DMS 273 (cell line): ENCODE measurements at regions not wholly inside any gene's neighbourhood (a gene's known extent, or its start where the extent isn't known, plus 50 kb on each side); places are given as distances from the start of the nearest gene placed in this dataset.

Source experiments
- DNase-seq: peaks from one replicate; lab custom pipeline; 2025; ENCODE audit not compliant: unreplicated experiment; lab: John Stamatoyannopoulos, UW

DNA sequence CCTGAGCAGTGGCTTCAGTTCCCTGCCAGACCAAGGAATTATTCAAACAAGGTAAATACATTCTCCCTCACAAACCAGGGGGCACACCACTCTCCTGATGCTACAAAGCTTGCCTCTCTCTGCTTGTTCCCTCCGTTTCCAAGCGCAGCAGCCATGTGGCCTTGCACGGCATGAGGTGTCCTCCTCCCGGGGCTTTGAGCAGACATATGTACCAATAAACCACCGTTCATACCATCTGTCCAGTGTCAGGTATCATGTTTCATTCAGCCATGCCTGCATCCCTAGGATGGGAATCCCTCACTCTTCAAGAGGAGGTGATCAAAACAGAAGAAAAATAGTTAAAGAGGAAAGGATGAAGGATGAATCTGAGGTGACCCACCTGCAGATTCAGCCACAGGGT, 282.7 kb downstream of the ENC1 start:
- DNase-seq: peak; percentile 96

GRCh38 chr5:74356009-74356695, 284.4 kb downstream of the ENC1 start:
- DNase-seq: no peak

- DNase-seq: no peak
These were observed 285.3 kb downstream of the ENC1 start for GRCh38 chr5:74355041-74355824.

- no peak for DNase-seq
These were observed 288.3 kb downstream of the ENC1 start for GRCh38 chr5:74352256-74352655.

GRCh38 chr5:74342948-74343682, 297.4 kb downstream of the ENC1 start:
- DNase-seq: peak; percentile 44

DNA sequence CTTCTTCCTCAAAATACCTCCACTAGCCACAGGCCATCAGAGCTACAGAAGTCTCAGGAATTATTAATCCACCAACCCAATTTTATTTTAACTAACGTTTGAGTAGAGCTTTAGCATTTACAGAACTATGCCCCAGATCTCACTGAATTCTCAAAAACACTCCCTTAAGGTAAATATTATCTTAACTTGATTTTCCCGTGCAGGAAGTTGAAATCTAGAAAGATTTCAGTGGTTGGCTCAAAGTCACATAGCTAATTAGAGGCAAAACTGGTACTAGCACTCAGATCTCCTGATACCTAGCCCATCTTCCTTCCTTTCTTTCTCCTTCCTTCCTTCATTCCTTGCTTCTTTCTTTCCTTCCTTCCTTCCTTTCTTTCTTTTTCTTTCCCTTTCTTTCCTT, 298.3 kb downstream of the ENC1 start:
- no peak for DNase-seq

- no peak for DNase-seq
These were observed 299.3 kb downstream of the ENC1 start for GRCh38 chr5:74341221-74341620.

DNA sequence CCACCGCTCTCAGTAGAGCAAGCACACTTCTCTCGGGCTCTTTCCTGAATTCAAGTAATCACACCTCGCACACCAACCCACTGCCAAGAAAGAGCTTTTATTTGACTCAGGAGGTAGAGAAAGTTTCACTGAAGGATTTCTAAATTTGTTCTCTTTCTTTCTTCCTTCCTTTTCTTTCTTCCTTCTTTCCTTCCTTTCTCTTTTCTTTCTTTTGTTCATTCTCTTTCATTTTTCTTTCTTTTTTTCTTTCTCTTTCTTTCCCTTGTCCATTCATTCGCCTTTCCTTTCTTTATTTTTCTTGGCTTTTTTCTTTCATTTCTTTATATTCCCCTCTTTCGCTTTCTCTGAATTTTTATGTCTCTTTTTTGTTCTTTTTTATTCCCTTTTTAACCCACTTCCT, 300.1 kb downstream of the ENC1 start:
- DNase-seq: no peak

- DNase-seq: no peak
These were observed 302.6 kb downstream of the ENC1 start for GRCh38 chr5:74337984-74338310.

- no peak for DNase-seq
These were observed 303.1 kb downstream of the ENC1 start for GRCh38 chr5:74337254-74337983.

- peak; percentile 57 for DNase-seq
These were observed 304.2 kb downstream of the ENC1 start for GRCh38 chr5:74336297-74336696.

GRCh38 chr5:74334762-74335384, 305.7 kb downstream of the ENC1 start:
- no peak for DNase-seq

GRCh38 chr5:74334062-74334761, 306.3 kb downstream of the ENC1 start:
- no peak for DNase-seq

DNA sequence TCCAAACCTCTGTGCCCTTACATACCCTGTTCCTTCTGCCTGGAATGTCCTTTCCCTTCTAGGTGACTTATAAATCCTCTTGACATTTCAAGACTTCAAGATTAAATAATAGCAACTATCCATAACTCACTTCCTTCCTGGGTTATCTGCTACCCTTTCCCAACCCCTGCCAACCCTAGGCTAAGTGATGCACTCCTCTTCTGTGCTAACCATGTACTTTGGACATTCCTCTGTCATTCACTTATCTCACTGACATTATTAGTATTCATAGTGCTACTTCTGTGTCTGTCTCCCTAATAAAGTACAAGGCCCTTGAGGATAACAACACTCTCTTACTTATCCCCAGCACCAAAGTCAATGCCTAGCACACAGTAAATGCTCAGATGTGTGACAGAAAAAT, 307.1 kb downstream of the ENC1 start:
- DNase-seq: no peak

GRCh38 chr5:74332682-74333081, 307.8 kb downstream of the ENC1 start:
- DNase-seq: no peak

- no peak for DNase-seq
These were observed 308.5 kb downstream of the ENC1 start for GRCh38 chr5:74332006-74332405.

DNA sequence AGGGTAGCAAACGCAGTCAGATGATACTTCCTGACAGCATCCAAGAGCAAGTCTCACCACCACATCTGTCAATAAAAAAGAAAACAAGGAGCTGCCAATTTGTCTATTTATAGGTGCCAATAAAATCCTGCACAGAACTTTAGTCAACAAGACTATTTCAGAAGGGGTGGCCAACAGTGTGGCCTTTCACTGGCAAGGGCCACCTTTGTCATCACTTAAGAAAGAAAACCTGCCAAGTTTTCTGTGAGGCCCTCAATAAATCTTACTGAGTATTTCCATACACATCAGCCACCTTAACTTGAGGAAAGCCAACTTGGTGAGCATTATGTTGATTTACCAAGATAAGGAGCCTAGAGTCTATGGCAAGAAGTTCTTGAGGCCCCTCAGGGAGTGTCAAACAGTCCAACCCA, 312.3 kb downstream of the ENC1 start:
- peak; percentile 30 for DNase-seq

DNA sequence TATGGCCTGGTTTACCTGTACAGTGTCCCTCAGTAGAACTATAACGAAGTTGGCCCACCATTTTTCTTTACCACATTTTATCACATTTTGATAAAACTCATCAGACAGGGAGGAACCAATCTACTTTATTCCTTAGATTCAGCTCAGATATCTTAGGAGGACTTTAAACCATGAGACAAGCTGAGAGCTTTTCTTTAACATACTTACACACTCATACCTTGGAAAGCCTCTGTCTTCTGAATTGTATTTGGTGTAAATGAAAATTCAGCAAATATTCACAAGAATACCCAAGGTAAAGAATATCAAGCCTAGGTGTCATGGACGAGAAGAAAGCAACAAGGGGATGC, 313.2 kb downstream of the ENC1 start:
- DNase-seq: no peak

DNA sequence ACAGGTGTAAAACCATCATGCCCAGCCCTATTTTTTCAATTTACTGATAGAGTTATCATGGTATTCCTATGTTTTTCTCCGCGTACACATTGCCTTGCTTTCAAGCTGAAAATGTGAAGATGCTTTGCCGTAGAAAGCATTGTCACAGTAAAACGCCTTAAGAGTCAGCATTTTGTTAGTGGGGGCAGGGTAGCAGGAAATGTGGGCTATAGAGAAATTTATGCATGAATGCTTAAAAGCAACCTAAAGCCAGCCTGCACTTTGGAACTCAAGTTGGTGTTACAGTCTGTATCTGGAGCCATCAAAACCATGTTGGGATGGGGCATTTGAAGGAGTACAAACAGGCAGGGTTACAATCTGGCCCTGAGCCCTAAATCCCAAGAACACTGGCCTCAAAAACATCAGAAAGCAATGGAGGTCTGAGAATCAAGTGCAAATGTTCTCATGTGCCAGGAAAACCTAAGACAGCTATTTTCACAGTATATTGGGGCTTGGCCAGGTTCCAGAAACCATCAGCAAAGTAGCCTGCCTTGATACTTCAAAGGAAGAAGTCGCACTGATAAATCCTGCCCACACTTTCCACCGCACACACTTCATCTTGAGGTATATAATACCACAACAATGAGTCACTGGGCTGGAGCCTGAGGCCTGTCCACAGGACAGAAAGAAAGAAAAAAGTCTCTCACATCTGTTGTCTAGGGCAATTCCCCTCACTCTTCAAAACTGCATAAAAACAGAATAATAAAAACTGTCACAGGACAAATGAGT, 313.8 kb downstream of the ENC1 start:
- peak; percentile 74 for DNase-seq

- DNase-seq: no peak
These were observed 314.7 kb downstream of the ENC1 start for GRCh38 chr5:74325866-74326265.
